M059J (cell line): ENCODE measurements at regions not wholly inside any gene's neighbourhood (a gene's known extent, or its start where the extent isn't known, plus 50 kb on each side); places are given as distances from the start of the nearest gene placed in this dataset.

Source experiments
- DNase-seq: peaks from one replicate; pipeline ENCODE4 v3.0.0-alpha.2; 2012; ENCODE audit warnings: low read depth

GRCh38 chr14:87170179-87170578 is 822.8 kb downstream of the GALC start:
- no peak for DNase-seq

DNA sequence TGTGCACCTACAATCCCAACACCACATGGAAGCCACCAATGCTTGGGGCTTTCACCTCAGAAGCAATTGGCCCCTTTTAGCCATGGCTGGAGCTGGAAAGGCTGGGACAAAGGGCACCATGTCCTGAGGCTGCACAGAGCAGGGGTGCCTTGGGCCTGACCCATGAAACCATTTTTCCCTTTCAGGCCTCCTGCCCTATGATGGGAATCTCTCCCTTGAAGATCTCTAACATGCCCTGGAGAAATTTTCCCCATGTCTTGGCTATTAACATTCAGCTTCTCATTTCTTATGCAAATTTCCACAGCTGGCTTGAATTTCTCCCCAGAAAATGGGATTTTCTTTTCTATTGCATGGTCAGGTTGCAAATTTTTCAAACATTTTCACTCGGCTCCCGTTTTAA is 823.6 kb downstream of the GALC start:
- DNase-seq: no peak

GRCh38 chr14:87161502-87161901 is 831.5 kb downstream of the GALC start:
- no peak for DNase-seq

GRCh38 chr14:87160989-87161388 is 832.0 kb downstream of the GALC start:
- DNase-seq: no peak

- no peak for DNase-seq
Observed at GRCh38 chr14:87158283-87158682, 834.7 kb downstream of the GALC start.

DNA sequence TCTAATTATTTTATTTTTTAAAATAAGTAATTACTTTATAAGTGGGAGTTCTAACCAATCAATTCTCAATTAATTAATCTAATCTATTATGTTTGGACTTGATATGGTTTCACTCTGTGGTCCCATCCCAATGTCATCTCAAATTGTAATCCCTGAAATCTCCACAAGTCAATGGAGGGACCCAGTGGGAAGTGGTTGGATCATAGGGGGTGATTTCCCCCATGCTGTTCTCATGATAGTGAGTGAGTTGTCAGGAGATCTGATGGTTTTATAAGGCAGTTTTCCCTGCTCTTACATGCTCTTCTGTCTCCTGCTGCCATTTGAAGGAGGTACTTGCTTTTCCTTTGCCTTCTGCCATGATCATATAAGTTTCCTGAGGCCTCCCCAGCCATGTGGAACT is 836.1 kb downstream of the GALC start:
- DNase-seq: no peak

GRCh38 chr14:87155856-87156488 is 837.0 kb downstream of the GALC start:
- no peak for DNase-seq

DNA sequence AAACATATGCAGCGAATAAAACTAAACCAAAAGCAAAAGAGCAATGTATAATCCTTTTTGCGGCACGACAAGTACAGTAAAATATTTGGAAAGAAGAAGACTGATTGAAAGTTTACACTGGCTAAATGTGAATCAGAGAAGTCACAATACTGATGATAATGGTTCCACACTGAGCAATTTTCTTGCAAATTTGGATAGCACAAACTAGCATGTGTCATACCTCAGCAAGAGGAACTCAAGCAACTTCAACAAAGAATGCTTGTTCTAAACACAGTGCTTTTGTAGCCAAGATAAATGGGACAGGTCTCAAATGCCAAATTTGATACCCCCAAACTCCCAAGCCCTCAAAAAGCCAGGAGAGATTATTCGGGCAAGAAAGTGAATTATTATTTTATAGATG is 839.1 kb downstream of the GALC start:
- DNase-seq: no peak

DNA sequence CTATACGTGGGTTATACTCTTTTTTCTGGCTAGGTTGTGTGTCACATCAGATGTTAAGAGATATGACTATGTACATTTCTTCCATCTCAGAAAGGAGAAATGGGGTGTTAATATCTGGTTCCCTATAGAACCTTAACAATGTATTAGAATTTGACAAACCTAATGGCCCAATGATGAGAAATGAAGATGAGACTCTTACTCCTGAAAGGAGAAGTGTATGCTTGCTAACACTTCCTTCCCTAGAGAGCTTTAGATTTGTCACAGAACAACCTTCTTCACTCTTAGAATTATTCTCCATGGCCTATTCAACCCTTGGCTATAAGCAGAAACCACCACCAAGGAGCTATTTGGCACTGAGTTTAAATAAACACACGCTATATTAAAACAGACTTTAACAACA is 839.6 kb downstream of the GALC start:
- no peak for DNase-seq

DNA sequence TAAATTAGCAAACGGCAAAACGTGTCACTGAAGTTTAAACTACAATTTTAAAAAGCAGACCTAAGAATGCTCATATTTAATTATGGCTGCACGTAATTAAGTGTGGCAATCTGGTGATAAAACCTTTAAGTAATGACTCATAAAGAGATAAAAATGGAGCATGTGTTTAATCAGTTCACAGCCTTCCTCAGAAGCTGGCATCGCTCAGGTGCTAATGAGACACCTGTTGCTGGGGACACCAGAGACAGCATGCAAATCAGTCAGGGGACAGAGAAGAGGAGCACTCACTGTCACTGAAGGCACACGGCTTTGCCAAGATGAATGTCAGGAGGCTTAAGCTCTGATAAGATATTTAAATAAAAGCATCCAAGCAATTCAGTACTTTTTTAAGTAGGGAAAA is 840.3 kb downstream of the GALC start:
- no peak for DNase-seq

DNA sequence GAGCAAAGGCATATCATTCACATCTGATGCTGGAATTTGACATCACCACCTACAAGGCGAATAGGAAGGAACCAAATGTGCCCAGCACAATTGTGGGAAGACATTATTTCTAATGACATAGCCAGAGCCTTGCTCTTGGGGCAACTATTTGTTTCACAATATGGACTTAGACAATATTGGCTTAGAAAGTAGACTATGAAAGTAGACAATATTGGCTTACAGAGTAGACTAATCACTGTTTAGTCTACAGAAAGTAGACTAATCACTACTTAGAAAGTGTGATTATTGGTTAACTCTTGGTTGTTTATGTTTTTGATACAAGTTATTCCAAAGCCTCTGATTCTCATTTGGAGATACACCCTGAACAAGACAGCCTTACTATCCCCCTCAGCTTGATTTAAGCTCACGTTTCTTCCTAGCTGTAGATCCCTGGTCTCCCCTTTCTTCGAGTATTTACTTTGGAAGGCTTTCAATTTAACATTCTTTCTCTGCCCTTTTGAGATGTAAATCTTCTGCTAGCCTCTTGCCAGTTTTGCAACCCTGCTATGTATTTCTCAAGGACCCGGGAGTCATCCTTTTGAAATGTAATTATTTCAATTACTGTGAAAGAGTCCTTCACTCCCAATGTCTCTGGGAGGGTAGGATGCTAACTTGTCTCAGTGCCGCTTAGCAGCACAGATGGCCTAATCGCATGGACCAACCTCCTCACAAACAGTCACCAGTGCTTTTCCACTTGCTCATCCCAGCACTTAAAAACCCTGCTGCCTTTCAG is 843.2 kb downstream of the GALC start:
- DNase-seq: no peak

DNA sequence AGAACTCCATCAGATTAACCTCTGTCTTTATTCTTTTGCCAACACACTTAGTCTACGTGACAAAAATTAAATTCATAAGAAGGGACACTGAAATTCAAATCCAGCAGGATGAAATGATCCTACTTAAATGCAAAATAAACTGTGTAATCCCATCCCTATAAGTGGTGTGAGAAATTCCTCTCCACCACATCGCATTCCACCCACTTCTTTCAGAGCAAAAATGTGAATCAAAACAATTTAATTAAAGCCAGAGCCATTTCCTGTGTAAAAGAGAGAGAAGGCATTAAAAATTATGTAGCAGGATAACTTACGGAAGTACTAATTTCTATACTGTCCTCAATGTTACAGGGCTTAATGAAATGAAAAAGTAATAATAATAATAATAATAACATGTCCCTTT is 844.3 kb downstream of the GALC start:
- no peak for DNase-seq

- DNase-seq: no peak
Observed at GRCh38 chr14:87142551-87143211, 850.3 kb downstream of the GALC start.

DNA sequence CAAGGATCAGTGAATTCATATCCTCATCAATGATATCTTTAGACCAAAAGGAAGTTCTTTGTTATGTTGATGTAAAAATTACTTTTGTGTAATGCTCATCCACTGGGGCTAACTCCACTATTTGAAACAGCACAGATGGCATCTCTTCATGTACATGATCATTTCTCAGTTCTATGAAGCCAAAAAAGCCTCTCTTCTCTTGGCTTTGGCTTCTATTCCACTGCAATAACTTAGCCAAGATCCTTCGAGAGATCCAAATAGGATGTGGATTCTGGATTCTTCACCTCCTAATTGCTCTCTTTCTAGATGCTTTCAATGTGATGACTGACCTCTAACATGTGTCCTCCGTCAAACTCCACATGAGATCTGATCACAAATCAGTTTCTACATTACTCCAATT is 851.2 kb downstream of the GALC start:
- no peak for DNase-seq

DNA sequence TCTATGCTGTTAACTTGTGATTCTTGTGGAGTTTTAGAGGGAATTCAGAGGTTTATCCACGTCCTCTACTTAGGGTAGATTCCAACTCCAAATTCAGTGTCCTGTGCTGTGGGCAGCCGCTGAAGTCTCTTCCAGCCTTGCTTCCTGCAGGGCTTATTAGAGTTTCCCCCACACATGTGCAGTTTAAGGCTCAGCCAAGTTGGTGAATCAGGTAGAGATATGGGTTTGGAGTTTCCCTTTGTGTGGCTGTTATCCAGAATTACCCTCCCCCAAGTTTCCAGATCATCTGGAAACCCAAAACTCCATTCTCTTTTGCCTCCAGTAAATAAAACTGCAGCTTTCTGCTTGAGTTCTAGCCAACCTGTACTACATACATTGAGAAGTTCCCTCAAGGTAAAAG is 853.7 kb downstream of the GALC start:
- no peak for DNase-seq

GRCh38 chr14:87133073-87133801 is 859.7 kb downstream of the GALC start:
- no peak for DNase-seq

GRCh38 chr14:87131879-87132278 is 861.1 kb downstream of the GALC start:
- no peak for DNase-seq

DNA sequence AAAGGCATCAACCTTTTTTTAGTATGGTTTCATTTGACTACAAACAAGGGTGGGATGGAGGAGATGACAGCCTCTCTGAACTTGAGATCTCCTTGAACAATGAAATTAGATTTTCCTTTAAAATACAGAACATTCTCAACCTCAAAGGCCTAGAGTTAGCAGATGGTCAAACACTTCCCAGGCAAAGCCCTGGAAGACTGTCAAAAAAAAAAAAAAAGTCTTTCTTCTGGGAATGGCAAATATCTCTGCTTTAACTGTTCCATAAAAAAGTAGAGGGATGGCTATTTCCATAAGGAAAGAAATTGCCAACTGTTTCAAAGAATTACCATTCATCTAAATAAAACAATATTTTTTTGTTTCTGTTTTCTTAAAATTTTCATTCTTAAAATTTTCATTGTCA is 870.8 kb downstream of the GALC start:
- DNase-seq: no peak

DNA sequence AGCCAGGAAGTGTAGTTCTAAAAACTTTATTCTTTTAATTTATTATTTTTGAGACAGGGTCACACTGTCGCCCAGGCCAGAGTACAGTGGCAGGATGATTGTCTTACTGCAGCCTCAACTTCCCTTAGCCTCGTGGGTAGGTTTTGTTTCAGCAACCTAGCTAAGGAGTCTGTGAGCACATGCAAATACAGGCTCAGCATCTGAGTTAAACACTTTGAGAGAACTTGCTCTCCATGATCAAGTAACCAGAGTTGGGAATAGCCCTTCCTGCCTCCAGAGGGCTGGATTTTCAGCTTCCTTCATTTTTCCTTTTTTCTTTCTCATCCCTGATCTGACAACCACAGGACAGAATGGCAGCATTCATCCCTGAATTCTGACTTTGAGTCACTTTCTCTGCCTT is 871.3 kb downstream of the GALC start:
- no peak for DNase-seq

- DNase-seq: no peak
Observed at GRCh38 chr14:87115234-87115633, 877.7 kb downstream of the GALC start.

DNA sequence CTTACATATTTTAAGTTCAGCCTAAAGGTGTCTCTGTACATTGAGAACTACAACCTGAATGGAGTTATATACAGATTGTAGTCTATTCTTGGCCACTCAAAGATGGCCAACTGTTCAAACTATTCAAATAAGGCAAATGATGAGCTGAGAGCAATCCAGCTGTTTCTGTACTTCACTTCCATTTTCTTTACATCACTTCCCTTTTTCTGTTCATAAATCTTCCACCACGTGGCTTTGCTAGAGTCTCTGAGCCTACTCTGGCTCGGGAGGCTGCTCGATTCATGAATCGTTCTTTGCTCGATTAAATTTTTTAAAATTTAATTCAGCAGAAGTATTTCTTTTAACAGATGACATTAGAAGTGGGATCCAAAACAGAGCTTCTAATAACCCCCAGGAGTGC is 879.7 kb downstream of the GALC start:
- DNase-seq: no peak

GRCh38 chr14:87111741-87112140 is 881.2 kb downstream of the GALC start:
- DNase-seq: no peak

GRCh38 chr14:87111126-87111525 is 881.9 kb downstream of the GALC start:
- no peak for DNase-seq
